ENCODE measurements at regions not wholly inside any gene's neighbourhood (a gene's known extent, or its start where the extent isn't known, plus 50 kb on each side); places are given as distances from the start of the nearest gene placed in this dataset.

GRCh38 chr10:3971713-3972112 lies 186.7 kb upstream of the KLF6 start:
- Histone ChIP-seq H3K27me3 (no peaks in the 10 kb centered on the region), H3K36me3 (no peaks in the 10 kb centered on the region), H3K4me1 (peaks cover 0 to 32% (median 5%) of the 10 kb centered on the region in 9 donors), H3K9me3 (peaks cover 0 to 7% (median 0%) of the 10 kb centered on the region in 11 donors), H3K27ac (peak overlapping the region in 1 of 10 donors; percentile 67), H3K4me3 (no peak overlapping the region)
- WGBS, 2 donors = 86% methylated on average over 6 of the region's 6 CpGs
- TF ChIP-seq CTCF (IDR thresholded peaks at IDR 0.05) = no peak
- ATAC-seq (no peak), DNase-seq (no peak)
- intact Hi-C loops (cut with DNase I) = loop anchor here in 1 of 10 donors (1.0 kb wide), 1 partner anchor 128 kb away; no protein-coding TSS in a partner anchor

- peaks cover 0 to 29% (median 5%) of the 10 kb centered on the region in 9 donors for H3K4me1 ChIP-seq
- H3K36me3 ChIP-seq = no peaks in the 10 kb centered on the region
- 87 to 93% methylated on average over 8 of the region's 8 CpGs for WGBS, 2 donors
- no peak overlapping the region for H3K4me3 ChIP-seq
- DNase-seq (no peak), ATAC-seq (no peak)
- peak overlapping the region in 1 of 10 donors; percentile 38 for H3K27ac ChIP-seq
- no peak for TF ChIP-seq CTCF (IDR thresholded peaks at IDR 0.05)
- H3K9me3 ChIP-seq = no peaks in the 10 kb centered on the region
- no peaks in the 10 kb centered on the region for H3K27me3 ChIP-seq
- intact Hi-C loops (cut with DNase I) = no loop called here
These were observed 185.1 kb upstream of the KLF6 start for GRCh38 chr10:3969876-3970666.

GRCh38 chr10:3968727-3969126 lies 183.7 kb upstream of the KLF6 start:
- no peak overlapping the region for H3K4me3 ChIP-seq
- DNase-seq (no peak), ATAC-seq (no peak)
- no peaks in the 10 kb centered on the region for H3K27me3 ChIP-seq
- H3K27ac ChIP-seq = no peak overlapping the region
- H3K36me3 ChIP-seq = no peaks in the 10 kb centered on the region
- intact Hi-C loops (cut with DNase I) = no loop called here
- WGBS, 2 donors = 86 to 88% methylated on average over 6 of the region's 6 CpGs
- no peak for TF ChIP-seq CTCF (IDR thresholded peaks at IDR 0.05)
- H3K9me3 ChIP-seq = no peaks in the 10 kb centered on the region
- peaks cover 0 to 28% (median 5%) of the 10 kb centered on the region in 9 donors for H3K4me1 ChIP-seq

GRCh38 chr10:3964516-3964915 lies 179.5 kb upstream of the KLF6 start:
- H3K36me3 ChIP-seq = no peaks in the 10 kb centered on the region
- H3K4me3 ChIP-seq = no peak overlapping the region
- no peak for TF ChIP-seq CTCF (IDR thresholded peaks at IDR 0.05)
- H3K9me3 ChIP-seq = no peaks in the 10 kb centered on the region
- intact Hi-C loops (cut with DNase I) = no loop called here
- ATAC-seq = no peak
- DNase-seq = no peak
- 92 to 95% methylated on average over 3 of the region's 3 CpGs for WGBS, 2 donors
- no peak overlapping the region for H3K27ac ChIP-seq
- H3K27me3 ChIP-seq = no peaks in the 10 kb centered on the region
- peaks cover 0 to 11% (median 0%) of the 10 kb centered on the region in 9 donors for H3K4me1 ChIP-seq
